Hepatocyte (in vitro differentiated cells): ENCODE measurements at regions not wholly inside any gene's neighbourhood (a gene's known extent, or its start where the extent isn't known, plus 50 kb on each side); places are given as distances from the start of the nearest gene placed in this dataset.

Experiments used
- CTCF ChIP-seq: fragments of 200-600 bp; sonication (generic); IDR thresholded peaks from 2 replicates; pipeline ENCODE4 v1.5.1; 2016; ENCODE audit warnings: antibody characterized with exemption, mild to moderate bottlenecking; ENCODE audit not compliant: poor library complexity
- EZH2 ChIP-seq: fragments of 200-600 bp; sonication (generic); IDR thresholded peaks from 2 replicates; pipeline ENCODE4 v1.6.1; 2016; ENCODE audit warnings: antibody characterized with exemption, mild to moderate bottlenecking, borderline replicate concordance

GRCh38 chr14:53304726-53305381, 151.7 kb upstream of the DDHD1 start:
- no peak for TF ChIP-seq CTCF
- no peak for TF ChIP-seq EZH2
